NCI-H345 treated with DMSO at 0.1 percent for 48 hours (cell line): ENCODE measurements at regions not wholly inside any gene's neighbourhood (a gene's known extent, or its start where the extent isn't known, plus 50 kb on each side); places are given as distances from the start of the nearest gene placed in this dataset.

ENCODE experiments used
- DNase-seq: peaks from one replicate; lab custom pipeline; 2025; ENCODE audit not compliant: unreplicated experiment; lab: John Stamatoyannopoulos, UW

- no peak for DNase-seq
These were observed 59.6 kb upstream of the ZNF516 start for GRCh38 chr18:76554547-76555222.

DNA sequence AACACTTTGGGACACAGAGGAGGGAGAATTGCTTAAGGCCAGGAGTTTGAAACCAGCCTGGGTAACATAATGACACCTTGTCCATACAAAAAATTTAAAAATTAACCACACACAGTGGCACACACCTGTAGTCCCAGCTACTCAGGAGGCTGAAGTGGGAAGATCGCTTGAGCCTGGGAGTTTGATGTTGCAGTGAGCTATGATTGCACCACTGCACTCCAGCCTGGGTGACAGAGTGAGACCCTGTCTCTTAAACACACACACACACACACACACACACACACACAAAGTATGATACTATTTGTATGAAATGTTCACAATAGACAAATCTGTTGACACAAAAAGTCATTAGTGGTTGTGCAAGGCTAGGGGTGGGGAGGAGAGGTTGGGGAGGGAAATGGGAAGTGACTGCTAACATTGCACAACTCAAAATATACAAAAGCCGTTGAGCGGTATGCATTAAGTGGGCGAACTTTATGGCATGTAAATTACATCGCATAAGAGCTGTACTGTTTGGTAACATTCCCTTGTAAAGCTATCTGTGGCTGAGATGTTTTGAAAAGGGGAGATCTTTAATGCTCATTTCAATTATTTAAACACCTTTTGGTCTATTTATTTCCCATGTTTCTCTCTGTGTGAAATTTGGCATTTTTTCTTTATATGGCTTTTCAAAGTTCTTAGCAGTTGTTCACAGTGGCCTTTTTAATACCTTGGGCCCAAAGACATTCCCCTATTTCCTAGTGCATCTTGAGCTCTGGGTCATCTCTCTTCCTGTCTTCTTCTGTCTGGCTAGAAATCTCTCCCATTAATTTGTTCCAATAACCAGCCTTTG lies 58.9 kb upstream of the ZNF516 start:
- no peak for DNase-seq

- no peak for DNase-seq
These were observed 53.5 kb upstream of the ZNF516 start for GRCh38 chr18:76548541-76548940.

DNA sequence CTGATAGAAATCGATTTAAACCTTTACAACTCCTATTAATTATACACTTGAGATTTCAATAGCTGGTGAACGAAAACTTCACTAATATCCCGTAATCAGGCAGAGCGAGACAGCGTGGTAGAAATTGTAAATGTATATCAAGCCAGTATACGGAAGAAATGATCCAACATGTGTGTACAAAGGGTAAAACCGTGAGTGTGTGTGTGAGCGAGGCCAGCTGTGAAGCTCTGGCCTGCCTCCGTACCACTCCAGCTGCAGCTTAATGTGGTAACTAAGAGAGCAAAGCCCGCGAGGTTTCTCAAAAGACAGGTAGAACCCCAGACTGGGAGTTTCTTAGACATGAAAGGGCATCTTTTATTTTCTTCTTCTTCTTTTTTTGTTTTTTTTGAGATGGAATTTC lies 52.3 kb upstream of the ZNF516 start:
- no peak for DNase-seq

GRCh38 chr18:76546436-76546835 lies 51.4 kb upstream of the ZNF516 start:
- DNase-seq, result no peak

DNA sequence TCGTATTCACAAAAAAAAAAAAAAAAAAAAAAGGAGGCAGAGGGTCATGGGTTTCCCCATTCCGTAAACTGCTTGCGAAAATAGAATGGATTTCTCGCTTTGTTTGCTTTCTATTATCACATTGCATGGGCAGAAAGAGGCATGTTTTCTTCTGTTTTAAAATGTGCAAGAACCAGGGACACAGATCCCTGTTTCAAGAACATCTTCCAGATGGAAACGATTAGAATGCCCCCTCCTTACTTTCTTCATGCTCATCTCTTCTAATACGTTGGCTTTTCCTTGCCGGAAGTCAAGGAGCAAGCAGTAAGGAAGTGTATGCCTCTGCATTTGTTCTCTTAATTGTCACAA lies 51.0 kb upstream of the ZNF516 start:
- no peak for DNase-seq

- DNase-seq, result no peak
These were observed 50.5 kb upstream of the ZNF516 start for GRCh38 chr18:76545433-76546087.

GRCh38 chr18:76544511-76545345 lies 49.7 kb upstream of the ZNF516 start:
- DNase-seq, result no peak
